ENCODE measurements at regions not wholly inside any gene's neighbourhood (a gene's known extent, or its start where the extent isn't known, plus 50 kb on each side); places are given as distances from the start of the nearest gene placed in this dataset.

DNA sequence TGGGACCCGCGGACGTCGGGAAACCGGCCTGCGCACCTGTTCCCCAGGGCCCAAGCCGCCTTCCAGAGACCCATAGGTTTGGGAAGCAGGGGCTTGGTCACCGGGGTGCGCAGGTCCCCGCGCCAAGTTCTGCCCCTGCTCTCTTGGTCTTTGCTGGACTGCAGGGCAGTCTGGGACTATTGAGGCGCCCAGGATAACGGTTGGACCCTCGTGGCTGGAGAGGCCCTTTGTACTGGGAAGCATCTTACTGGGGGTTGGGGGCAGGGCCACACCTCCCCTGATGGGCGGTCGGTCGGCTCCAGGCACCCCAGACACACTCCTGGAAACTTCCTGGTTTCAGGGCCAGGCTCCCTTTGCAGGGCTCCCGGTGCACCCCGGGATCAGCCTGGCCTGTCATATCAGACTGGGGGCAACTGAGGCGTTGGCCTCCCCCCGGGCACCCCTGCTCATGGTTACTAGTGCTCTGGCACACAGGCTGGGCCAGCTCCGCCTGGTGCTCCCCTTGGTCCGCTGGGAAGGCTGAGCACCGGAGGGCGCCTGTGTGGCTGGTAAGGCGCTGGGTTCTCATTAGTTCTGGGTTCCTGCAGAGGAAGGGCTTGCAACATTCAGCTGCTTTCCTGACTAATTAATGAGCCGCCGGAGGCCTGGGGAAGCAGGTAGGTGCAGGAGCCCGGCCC lies 1250.5 kb downstream of the BRD1 start:
- no peak overlapping the region for H3K4me3 ChIP-seq (ENCODE audit: insufficient read depth, low read depth, low read length, poor library complexity, severe bottlenecking)
- H3K4me1 ChIP-seq (ENCODE audit: control insufficient read depth, insufficient read depth, low read length, poor library complexity, severe bottlenecking) = no peaks in the 10 kb centered on the region
- no peaks in the 10 kb centered on the region for H3K9me3 ChIP-seq (ENCODE audit: control insufficient read depth, low read length)
- no peak for DNase-seq
- no peak overlapping the region for H3K27ac ChIP-seq (ENCODE audit: insufficient read depth, low read length, poor library complexity, severe bottlenecking)
- H3K27me3 ChIP-seq (replicated peaks; ENCODE audit: control insufficient read depth, insufficient read depth, low read length, poor library complexity, severe bottlenecking) = peaks cover 13% of the 10 kb centered on the region
- no peaks in the 10 kb centered on the region for H3K36me3 ChIP-seq (ENCODE audit: control insufficient read depth, insufficient read depth, low read length)

DNA sequence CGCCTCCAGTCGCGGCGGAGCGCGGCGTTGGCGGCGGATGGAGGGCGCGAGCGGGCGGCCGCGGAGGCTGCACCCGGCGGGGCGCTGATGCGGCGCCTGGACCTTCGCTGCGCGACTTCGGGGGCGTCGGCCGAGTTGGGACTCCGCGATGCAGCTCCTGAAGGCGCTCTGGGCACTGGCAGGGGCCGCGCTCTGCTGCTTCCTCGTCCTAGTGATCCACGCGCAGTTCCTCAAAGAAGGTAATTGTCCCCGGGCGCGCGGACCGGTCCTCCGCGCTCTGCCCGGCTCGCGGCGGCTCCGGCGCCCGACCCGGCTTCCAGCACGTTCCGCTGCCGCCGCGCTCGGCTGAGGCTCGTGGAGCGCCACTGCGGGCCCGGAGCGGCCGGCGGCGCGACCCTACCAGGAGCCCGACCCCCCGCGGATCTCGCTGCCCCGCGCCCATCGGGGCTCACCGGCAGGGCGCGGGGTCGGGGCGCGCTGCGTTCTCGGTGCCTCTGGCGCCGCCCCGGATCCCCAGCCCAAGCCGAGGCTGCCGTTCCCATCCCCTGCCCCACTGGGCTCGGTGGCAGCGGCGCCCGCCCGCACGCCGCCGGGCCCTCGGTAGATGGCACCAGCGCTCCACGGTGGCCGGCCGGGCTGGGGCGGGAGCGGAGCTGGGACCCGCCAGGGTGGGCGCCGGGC lies 1251.2 kb downstream of the BRD1 start:
- H3K27me3 ChIP-seq (replicated peaks; ENCODE audit: control insufficient read depth, insufficient read depth, low read length, poor library complexity, severe bottlenecking) = peaks cover 13% of the 10 kb centered on the region
- H3K4me3 ChIP-seq (ENCODE audit: insufficient read depth, low read depth, low read length, poor library complexity, severe bottlenecking) = no peak overlapping the region
- H3K9me3 ChIP-seq (ENCODE audit: control insufficient read depth, low read length) = no peaks in the 10 kb centered on the region
- H3K36me3 ChIP-seq (ENCODE audit: control insufficient read depth, insufficient read depth, low read length) = no peaks in the 10 kb centered on the region
- no peak for DNase-seq
- no peak overlapping the region for H3K27ac ChIP-seq (ENCODE audit: insufficient read depth, low read length, poor library complexity, severe bottlenecking)
- H3K4me1 ChIP-seq (ENCODE audit: control insufficient read depth, insufficient read depth, low read length, poor library complexity, severe bottlenecking) = no peaks in the 10 kb centered on the region

DNA sequence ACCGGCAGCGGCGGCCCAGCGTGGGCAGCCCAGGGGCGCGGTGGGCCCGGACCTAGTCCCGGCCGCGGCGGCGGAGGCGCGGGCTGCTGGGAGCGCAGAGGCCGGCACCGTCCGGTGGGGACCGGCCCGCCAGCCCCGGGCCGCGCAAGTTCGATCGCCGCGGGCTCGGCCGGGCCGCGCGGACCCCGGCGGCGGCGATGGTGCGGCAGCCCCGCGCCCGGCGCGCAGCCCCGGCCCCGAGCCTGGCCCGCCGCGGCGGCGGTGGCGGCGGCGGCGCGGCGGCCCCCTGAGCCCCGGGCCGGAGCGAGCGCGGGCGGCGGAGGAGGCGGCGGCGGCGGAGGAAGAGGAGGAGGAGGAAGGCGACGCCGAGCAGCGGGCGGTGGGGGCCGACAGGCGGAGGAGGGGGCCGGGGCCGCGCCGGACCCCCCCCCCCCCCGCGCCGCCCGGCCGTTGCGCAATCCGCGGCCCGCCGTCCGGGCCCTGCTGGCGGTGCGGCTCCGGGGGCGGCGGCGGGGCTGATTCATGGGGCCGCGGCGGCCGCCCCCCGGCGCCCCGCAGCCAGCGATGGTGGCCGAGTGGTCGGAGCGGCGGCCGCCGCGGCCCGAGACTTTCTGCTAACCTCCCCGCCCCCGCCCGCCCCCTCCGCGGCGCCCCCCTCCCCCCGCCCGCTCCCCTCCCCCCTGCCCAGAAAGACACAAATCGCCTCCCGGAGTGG lies 1251.9 kb downstream of the BRD1 start:
- H3K4me3 ChIP-seq (ENCODE audit: insufficient read depth, low read depth, low read length, poor library complexity, severe bottlenecking) = no peak overlapping the region
- peaks cover 13% of the 10 kb centered on the region for H3K27me3 ChIP-seq (replicated peaks; ENCODE audit: control insufficient read depth, insufficient read depth, low read length, poor library complexity, severe bottlenecking)
- H3K36me3 ChIP-seq (ENCODE audit: control insufficient read depth, insufficient read depth, low read length) = no peaks in the 10 kb centered on the region
- no peak overlapping the region for H3K27ac ChIP-seq (ENCODE audit: insufficient read depth, low read length, poor library complexity, severe bottlenecking)
- no peak for DNase-seq
- H3K4me1 ChIP-seq (ENCODE audit: control insufficient read depth, insufficient read depth, low read length, poor library complexity, severe bottlenecking) = no peaks in the 10 kb centered on the region
- peaks cover 2% of the 10 kb centered on the region for H3K9me3 ChIP-seq (ENCODE audit: control insufficient read depth, low read length)

DNA sequence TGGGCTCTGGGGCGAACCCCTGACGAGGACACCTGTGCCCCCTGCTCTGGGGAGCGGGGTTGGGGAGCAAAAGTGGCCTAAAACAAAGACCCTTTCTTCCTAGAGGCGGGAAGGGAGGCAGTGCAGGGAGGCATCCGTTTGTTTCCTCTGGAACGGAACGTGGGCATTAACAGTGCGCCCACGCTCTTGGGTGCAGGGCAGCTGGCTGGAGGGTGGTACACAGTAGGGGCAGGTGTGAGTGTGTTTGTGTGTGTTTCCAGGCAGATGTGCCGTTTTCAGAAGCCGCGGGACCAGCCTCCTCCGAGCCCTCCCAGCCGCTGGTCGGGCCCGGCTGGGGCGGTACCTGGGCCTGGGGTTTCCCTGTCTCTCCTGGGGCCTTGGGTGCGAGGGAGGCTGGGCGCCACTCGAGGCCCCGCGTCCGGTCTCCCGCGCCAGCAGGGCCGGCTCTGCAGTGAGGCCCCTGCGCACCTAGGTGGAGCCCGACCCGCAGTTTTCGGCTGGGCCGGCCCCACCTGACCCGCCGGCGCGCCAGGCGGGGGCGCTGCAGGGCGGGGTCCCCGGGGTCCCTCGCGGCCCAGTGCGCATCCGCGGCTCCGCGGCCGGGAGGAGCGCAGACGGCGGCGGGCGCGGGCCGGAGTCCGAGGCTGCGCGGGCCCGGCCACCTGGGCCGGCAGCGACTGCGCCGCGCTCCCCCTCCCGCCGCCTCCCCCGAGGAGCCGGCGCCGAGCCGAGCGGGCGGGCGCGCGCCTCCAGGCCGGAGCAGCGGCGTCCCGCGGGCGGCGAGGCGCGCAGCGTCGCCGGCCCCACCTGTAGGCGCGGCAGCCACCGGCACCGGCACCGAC lies 1252.7 kb downstream of the BRD1 start:
- no peak overlapping the region for H3K27ac ChIP-seq (ENCODE audit: insufficient read depth, low read length, poor library complexity, severe bottlenecking)
- no peaks in the 10 kb centered on the region for H3K4me1 ChIP-seq (ENCODE audit: control insufficient read depth, insufficient read depth, low read length, poor library complexity, severe bottlenecking)
- peaks cover 13% of the 10 kb centered on the region for H3K27me3 ChIP-seq (replicated peaks; ENCODE audit: control insufficient read depth, insufficient read depth, low read length, poor library complexity, severe bottlenecking)
- DNase-seq = no peak
- H3K9me3 ChIP-seq (ENCODE audit: control insufficient read depth, low read length) = peaks cover 6% of the 10 kb centered on the region
- no peaks in the 10 kb centered on the region for H3K36me3 ChIP-seq (ENCODE audit: control insufficient read depth, insufficient read depth, low read length)
- H3K4me3 ChIP-seq (ENCODE audit: insufficient read depth, low read depth, low read length, poor library complexity, severe bottlenecking) = no peak overlapping the region

DNA sequence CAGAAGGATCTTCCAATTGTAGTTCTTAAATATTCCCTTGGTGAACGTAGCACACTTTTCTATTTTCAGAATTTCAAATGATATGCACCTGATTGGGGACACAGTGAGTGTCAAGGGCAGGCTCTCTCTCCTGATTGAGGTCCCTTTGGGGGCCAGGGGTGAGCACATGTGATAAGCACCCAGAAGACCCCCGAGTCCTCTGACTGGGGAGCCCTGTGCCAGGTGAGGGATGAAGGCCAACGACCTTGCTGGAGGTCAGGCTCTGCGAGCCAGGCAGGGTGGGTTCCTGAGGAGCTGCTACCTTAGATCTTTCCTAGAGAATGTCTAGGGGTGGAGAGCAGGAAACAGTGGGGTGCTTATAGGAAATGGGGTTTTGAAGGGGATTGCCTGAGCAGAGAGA lies 1253.9 kb downstream of the BRD1 start:
- no peak for DNase-seq
- peaks cover 6% of the 10 kb centered on the region for H3K9me3 ChIP-seq (ENCODE audit: control insufficient read depth, low read length)
- no peak overlapping the region for H3K27ac ChIP-seq (ENCODE audit: insufficient read depth, low read length, poor library complexity, severe bottlenecking)
- H3K4me1 ChIP-seq (ENCODE audit: control insufficient read depth, insufficient read depth, low read length, poor library complexity, severe bottlenecking) = no peaks in the 10 kb centered on the region
- no peak overlapping the region for H3K4me3 ChIP-seq (ENCODE audit: insufficient read depth, low read depth, low read length, poor library complexity, severe bottlenecking)
- H3K27me3 ChIP-seq (replicated peaks; ENCODE audit: control insufficient read depth, insufficient read depth, low read length, poor library complexity, severe bottlenecking) = peaks cover 12% of the 10 kb centered on the region
- H3K36me3 ChIP-seq (ENCODE audit: control insufficient read depth, insufficient read depth, low read length) = no peaks in the 10 kb centered on the region

DNA sequence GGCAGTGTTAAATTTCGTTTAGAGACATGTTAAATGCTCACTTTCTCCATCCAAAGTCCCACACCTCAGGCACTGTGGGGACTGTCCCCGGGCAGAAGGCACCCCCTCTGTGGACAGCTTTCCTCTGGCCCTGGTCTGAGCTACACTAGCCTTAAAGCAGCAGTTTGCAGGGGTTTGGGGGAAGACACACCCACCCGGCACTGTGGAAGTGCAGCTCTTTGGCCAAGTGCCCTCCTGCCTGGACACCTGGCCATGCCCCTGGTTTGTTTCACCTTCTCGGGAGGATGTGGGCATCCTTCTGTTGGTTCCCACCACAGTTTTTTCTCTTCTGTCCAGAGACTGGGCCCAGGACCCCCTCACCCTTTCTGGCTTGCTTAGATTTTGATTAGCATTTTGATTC lies 1254.7 kb downstream of the BRD1 start:
- no peak for DNase-seq
- peaks cover 6% of the 10 kb centered on the region for H3K9me3 ChIP-seq (ENCODE audit: control insufficient read depth, low read length)
- peaks cover 10% of the 10 kb centered on the region for H3K27me3 ChIP-seq (replicated peaks; ENCODE audit: control insufficient read depth, insufficient read depth, low read length, poor library complexity, severe bottlenecking)
- H3K27ac ChIP-seq (ENCODE audit: insufficient read depth, low read length, poor library complexity, severe bottlenecking) = no peak overlapping the region
- H3K36me3 ChIP-seq (ENCODE audit: control insufficient read depth, insufficient read depth, low read length) = no peaks in the 10 kb centered on the region
- no peaks in the 10 kb centered on the region for H3K4me1 ChIP-seq (ENCODE audit: control insufficient read depth, insufficient read depth, low read length, poor library complexity, severe bottlenecking)
- H3K4me3 ChIP-seq (ENCODE audit: insufficient read depth, low read depth, low read length, poor library complexity, severe bottlenecking) = no peak overlapping the region

DNA sequence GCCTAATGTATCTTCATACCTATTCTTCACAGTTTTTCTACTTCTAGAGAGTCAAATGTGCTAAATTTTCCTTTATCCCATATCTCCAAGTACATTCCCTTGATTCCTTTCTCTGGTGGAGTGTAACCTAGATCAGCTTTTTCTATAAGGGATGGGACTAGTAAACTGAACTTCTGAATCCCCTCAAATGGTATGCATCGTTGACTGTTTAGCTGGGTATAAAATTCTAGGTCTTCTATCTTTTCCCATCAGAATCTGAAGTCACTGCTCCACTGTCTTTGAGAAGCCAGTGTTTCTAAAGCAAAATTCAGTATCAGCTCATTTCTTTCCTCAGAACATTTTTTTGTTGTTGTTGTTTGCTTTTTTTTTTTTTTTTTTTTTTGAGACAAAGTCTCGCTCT lies 1256.8 kb downstream of the BRD1 start:
- Histone ChIP-seq H3K36me3 (ENCODE audit: control insufficient read depth, insufficient read depth, low read length) (no peaks in the 10 kb centered on the region), H3K4me3 (ENCODE audit: insufficient read depth, low read depth, low read length, poor library complexity, severe bottlenecking) (no peak overlapping the region), H3K27me3 (replicated peaks; ENCODE audit: control insufficient read depth, insufficient read depth, low read length, poor library complexity, severe bottlenecking) (peaks cover 10% of the 10 kb centered on the region), H3K9me3 (ENCODE audit: control insufficient read depth, low read length) (peaks cover 6% of the 10 kb centered on the region), H3K4me1 (ENCODE audit: control insufficient read depth, insufficient read depth, low read length, poor library complexity, severe bottlenecking) (no peaks in the 10 kb centered on the region), H3K27ac (ENCODE audit: insufficient read depth, low read length, poor library complexity, severe bottlenecking) (no peak overlapping the region)
- DNase-seq = no peak

DNA sequence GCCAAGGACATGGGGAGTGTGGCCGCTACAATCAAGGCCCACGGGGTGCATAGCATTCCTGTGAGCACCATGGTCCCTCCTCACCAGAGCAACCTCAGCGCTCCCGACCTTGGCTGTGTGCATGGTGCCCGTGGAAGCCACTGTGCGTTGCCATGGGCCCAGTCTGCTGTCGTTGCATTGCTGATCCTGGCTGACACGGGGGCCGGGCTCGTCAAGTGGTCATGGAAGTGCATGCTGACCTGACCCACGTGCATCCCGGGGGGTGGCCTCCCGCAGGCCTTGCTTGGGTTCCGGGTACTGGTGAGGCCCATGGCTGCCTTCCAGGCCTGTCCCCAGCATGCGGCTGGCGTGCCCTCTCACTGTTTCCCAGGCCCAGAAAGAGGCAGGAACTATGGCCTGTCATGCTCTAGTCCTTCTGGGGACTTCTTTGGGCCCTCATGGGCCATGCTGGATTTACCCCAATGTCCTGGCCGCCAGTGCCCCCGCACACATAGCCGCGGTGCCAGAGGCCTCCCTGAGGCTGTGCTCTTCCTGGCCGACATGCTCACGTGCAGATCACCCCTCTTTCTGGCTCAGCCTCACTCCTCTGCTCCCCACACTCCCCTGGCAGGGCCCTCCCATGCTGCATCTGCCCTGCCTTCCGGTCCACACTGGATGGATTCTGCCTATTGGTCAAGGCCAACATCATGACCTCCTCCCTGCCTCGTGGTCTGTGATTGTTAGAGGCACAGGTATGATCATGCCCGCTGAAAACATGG lies 1258.0 kb downstream of the BRD1 start:
- H3K9me3 ChIP-seq (ENCODE audit: control insufficient read depth, low read length) = peaks cover 6% of the 10 kb centered on the region
- no peak overlapping the region for H3K27ac ChIP-seq (ENCODE audit: insufficient read depth, low read length, poor library complexity, severe bottlenecking)
- DNase-seq = no peak
- peaks cover 6% of the 10 kb centered on the region for H3K27me3 ChIP-seq (replicated peaks; ENCODE audit: control insufficient read depth, insufficient read depth, low read length, poor library complexity, severe bottlenecking)
- no peaks in the 10 kb centered on the region for H3K36me3 ChIP-seq (ENCODE audit: control insufficient read depth, insufficient read depth, low read length)
- H3K4me1 ChIP-seq (ENCODE audit: control insufficient read depth, insufficient read depth, low read length, poor library complexity, severe bottlenecking) = no peaks in the 10 kb centered on the region
- no peak overlapping the region for H3K4me3 ChIP-seq (ENCODE audit: insufficient read depth, low read depth, low read length, poor library complexity, severe bottlenecking)

DNA sequence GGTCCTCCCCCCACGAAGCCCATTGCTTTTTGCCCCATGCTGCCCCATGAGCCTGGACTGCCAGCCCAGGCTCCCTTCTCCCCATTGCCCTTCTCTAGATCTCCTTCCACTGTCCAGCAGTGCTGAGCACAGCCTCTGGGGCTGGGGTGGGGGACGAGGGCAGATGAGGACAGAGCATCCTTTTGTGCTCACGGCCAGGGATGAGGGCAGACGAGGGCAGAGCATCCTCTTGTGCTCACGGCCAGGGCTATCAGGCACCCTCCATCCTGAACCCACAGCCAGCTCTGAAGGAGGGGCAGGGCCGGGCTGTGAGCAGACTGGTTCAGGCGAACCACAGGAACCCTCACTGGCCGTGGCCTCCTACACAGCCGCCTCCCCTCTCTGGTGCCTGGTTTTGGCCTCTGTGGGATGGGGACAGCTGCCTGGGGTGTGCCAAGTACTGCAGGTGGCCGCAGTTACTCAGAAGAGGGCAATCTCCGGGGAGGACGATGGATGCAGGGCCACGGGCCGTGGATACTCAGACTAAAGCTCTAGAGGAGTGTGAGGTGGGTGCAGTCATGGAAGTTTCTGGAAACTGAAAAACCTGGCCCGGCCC lies 1258.8 kb downstream of the BRD1 start:
- no peaks in the 10 kb centered on the region for H3K4me1 ChIP-seq (ENCODE audit: control insufficient read depth, insufficient read depth, low read length, poor library complexity, severe bottlenecking)
- peaks cover 6% of the 10 kb centered on the region for H3K9me3 ChIP-seq (ENCODE audit: control insufficient read depth, low read length)
- no peak for DNase-seq
- H3K27me3 ChIP-seq (replicated peaks; ENCODE audit: control insufficient read depth, insufficient read depth, low read length, poor library complexity, severe bottlenecking) = no peaks in the 10 kb centered on the region
- H3K27ac ChIP-seq (ENCODE audit: insufficient read depth, low read length, poor library complexity, severe bottlenecking) = no peak overlapping the region
- no peaks in the 10 kb centered on the region for H3K36me3 ChIP-seq (ENCODE audit: control insufficient read depth, insufficient read depth, low read length)
- no peak overlapping the region for H3K4me3 ChIP-seq (ENCODE audit: insufficient read depth, low read depth, low read length, poor library complexity, severe bottlenecking)
